ENCODE measurements at regions not wholly inside any gene's neighbourhood (a gene's known extent, or its start where the extent isn't known, plus 50 kb on each side); places are given as distances from the start of the nearest gene placed in this dataset.

DNA sequence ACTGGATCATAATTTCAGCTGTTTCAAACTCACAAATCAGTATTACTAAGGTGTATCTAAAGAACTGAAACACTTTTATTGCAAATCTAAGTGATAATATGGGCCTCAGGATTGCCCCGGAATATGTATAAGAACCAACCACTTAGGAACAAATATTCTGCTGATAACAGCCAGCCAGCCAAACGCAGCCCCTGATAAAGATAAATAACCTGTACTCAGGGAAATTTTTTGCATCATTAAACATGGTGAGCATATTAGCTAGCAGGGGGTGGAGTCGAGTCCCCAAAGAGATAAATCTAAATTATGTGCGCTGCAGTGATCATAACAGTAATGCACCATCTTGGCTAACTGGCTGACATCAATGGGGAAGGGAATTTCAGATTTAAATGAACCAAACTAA lies 410.2 kb upstream of the MAP3K7 start:
- Mint-ChIP-seq H3K36me3 (ENCODE audit: unreplicated experiment) (no peaks in the 10 kb centered on the region), H3K4me1 (ENCODE audit: unreplicated experiment) (peaks cover 2% of the 10 kb centered on the region), H3K27me3 (ENCODE audit: unreplicated experiment) (no peaks in the 10 kb centered on the region), H3K27ac (ENCODE audit: unreplicated experiment) (no peak overlapping the region), H3K9me3 (ENCODE audit: unreplicated experiment) (no peaks in the 10 kb centered on the region), H3K4me3 (ENCODE audit: unreplicated experiment) (no peak overlapping the region)
- no peak for DNase-seq (ENCODE audit: extremely low spot score, unreplicated experiment)
- TF ChIP-seq, protein P1, sequence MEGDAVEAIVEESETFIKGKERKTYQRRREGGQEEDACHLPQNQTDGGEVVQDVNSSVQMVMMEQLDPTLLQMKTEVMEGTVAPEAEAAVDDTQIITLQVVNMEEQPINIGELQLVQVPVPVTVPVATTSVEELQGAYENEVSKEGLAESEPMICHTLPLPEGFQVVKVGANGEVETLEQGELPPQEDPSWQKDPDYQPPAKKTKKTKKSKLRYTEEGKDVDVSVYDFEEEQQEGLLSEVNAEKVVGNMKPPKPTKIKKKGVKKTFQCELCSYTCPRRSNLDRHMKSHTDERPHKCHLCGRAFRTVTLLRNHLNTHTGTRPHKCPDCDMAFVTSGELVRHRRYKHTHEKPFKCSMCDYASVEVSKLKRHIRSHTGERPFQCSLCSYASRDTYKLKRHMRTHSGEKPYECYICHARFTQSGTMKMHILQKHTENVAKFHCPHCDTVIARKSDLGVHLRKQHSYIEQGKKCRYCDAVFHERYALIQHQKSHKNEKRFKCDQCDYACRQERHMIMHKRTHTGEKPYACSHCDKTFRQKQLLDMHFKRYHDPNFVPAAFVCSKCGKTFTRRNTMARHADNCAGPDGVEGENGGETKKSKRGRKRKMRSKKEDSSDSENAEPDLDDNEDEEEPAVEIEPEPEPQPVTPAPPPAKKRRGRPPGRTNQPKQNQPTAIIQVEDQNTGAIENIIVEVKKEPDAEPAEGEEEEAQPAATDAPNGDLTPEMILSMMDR (IDR thresholded peaks at IDR 0.05) = no peak

DNA sequence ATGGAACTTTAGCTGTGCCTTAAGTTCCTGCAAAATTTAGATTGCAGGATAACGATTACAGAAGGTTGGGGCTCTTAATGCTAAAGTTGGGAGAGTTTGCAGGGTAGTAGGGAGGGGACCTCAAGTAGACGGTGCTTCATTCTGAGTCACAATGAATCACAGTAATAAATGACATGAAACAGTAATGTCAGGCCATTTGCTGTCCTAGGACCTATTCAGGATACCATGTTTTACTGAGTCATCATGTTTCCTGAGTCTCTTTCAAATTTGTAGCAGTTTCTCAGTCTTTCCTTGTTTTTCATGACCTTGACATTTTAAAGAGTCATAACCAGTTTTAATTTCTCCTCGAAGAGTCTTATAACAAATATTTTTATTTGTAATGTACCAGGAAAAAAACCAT lies 406.9 kb upstream of the MAP3K7 start:
- no peaks in the 10 kb centered on the region for H3K36me3 Mint-ChIP-seq (ENCODE audit: unreplicated experiment)
- H3K9me3 Mint-ChIP-seq (ENCODE audit: unreplicated experiment) = no peaks in the 10 kb centered on the region
- H3K4me1 Mint-ChIP-seq (ENCODE audit: unreplicated experiment) = no peaks in the 10 kb centered on the region
- no peak overlapping the region for H3K27ac Mint-ChIP-seq (ENCODE audit: unreplicated experiment)
- TF ChIP-seq, protein P1 (IDR thresholded peaks at IDR 0.05) = no peak
- no peak overlapping the region for H3K4me3 Mint-ChIP-seq (ENCODE audit: unreplicated experiment)
- no peak for DNase-seq (ENCODE audit: extremely low spot score, unreplicated experiment)
- H3K27me3 Mint-ChIP-seq (ENCODE audit: unreplicated experiment) = no peaks in the 10 kb centered on the region

DNA sequence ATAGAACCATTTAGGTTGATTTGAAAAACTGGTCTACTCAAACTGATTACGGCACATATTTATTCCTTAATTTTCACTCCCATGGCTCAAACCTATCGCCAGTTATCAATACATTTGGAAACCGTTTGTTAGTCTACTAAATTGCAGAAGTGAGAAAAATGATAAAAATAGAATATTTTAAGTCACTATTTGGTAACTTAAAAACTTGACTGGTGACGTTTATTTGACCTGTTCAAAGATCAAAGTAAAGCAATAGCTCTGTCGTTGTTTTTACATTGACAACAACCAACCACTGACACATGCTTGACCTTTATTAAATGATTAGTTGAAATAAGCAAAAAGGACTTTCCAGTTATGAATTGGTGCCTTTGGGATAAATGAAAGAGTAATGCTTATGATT lies 402.9 kb upstream of the MAP3K7 start:
- no peak for DNase-seq (ENCODE audit: extremely low spot score, unreplicated experiment)
- no peaks in the 10 kb centered on the region for H3K9me3 Mint-ChIP-seq (ENCODE audit: unreplicated experiment)

DNA sequence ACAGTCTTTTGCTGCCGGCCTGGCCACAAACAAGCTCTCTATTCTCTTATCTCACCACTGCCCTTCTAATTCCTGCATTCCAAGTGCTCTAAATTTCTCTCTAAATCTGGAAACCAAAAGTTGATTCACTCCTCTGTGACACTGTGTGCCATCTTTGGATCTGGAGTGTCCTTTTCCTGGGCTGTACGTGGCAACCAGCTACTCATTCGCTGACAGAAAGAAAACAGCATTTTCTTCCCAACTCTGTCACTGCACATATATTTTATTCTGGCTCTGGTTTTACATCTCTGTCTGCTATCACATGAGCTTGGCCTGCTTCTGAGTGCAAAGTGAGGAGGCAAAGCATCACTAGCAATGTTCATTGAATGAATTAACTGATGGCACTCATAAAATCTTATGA lies 397.2 kb upstream of the MAP3K7 start:
- H3K4me1 Mint-ChIP-seq (ENCODE audit: unreplicated experiment) = no peaks in the 10 kb centered on the region
- peaks cover 3% of the 10 kb centered on the region for H3K9me3 Mint-ChIP-seq (ENCODE audit: unreplicated experiment)
- TF ChIP-seq, protein P1 (IDR thresholded peaks at IDR 0.05) = no peak
- H3K4me3 Mint-ChIP-seq (ENCODE audit: unreplicated experiment) = no peak overlapping the region
- H3K36me3 Mint-ChIP-seq (ENCODE audit: unreplicated experiment) = no peaks in the 10 kb centered on the region
- no peak overlapping the region for H3K27ac Mint-ChIP-seq (ENCODE audit: unreplicated experiment)
- H3K27me3 Mint-ChIP-seq (ENCODE audit: unreplicated experiment) = no peaks in the 10 kb centered on the region
- DNase-seq (ENCODE audit: extremely low spot score, unreplicated experiment) = no peak

More for the DNA sequence above, 402.9 kb upstream of the MAP3K7 start:
- no peaks in the 10 kb centered on the region for H3K4me1 Mint-ChIP-seq (ENCODE audit: unreplicated experiment)
- no peak overlapping the region for H3K4me3 Mint-ChIP-seq (ENCODE audit: unreplicated experiment)
- TF ChIP-seq, protein P1 (IDR thresholded peaks at IDR 0.05) = no peak
- no peak overlapping the region for H3K27ac Mint-ChIP-seq (ENCODE audit: unreplicated experiment)
- no peaks in the 10 kb centered on the region for H3K27me3 Mint-ChIP-seq (ENCODE audit: unreplicated experiment)
- no peaks in the 10 kb centered on the region for H3K36me3 Mint-ChIP-seq (ENCODE audit: unreplicated experiment)

DNA sequence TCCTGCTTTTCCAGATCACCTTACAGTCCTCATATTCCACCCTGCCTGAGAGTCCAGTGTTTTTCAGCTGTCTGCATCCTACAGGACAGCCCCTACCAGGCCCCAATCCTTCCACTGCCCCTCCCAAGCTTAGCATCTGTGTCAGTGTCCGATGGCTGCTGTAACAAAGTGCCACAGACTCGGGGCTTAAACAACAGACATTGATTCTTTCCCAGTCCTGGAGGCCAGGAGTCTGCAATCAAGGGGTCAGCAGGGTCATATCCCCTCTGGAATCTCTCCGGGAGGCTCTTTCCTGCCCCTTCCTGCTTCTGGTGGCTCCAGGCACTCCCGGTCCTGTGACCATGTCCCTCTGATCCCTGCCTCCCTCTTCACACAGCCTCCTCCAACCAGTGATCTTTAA lies 396.6 kb upstream of the MAP3K7 start:
- Mint-ChIP-seq H3K4me3 (ENCODE audit: unreplicated experiment) (no peak overlapping the region), H3K27me3 (ENCODE audit: unreplicated experiment) (no peaks in the 10 kb centered on the region), H3K4me1 (ENCODE audit: unreplicated experiment) (peaks cover 2% of the 10 kb centered on the region), H3K9me3 (ENCODE audit: unreplicated experiment) (peaks cover 3% of the 10 kb centered on the region), H3K27ac (ENCODE audit: unreplicated experiment) (no peak overlapping the region), H3K36me3 (ENCODE audit: unreplicated experiment) (no peaks in the 10 kb centered on the region)
- TF ChIP-seq, protein P1 (IDR thresholded peaks at IDR 0.05) = no peak
- no peak for DNase-seq (ENCODE audit: extremely low spot score, unreplicated experiment)

All from osteocyte (in vitro differentiated cells).